GM12801 (cell line): ENCODE measurements at regions not wholly inside any gene's neighbourhood (a gene's known extent, or its start where the extent isn't known, plus 50 kb on each side); places are given as distances from the start of the nearest gene placed in this dataset.

Experiments
- TF ChIP-seq, protein P1 (sequence below): IDR thresholded peaks from one replicate; pipeline ENCODE4 v1.5.1; 2011; ENCODE audit warnings: control low read depth; ENCODE audit not compliant: insufficient read length; ENCODE audit errors: extremely low read depth

DNA sequence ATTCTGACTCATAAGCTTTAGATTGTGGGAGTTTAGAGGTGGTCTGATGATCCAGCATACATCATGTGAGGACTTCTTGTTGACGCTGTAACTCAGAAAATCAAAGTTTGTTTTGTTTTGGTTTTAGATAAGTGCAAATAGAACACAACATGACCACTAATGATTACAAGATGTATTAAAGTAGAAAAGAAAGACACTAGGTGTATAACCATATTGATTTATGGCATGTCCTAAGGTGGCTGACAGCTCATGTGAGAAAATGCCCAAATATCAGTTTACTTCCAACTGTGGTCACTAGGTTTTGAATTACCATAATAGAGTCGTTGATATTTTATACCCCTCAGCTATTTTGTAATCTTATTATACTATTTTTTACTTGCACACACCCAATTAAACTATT is 1131.4 kb upstream of the PHF14 start:
- TF ChIP-seq, protein P1, sequence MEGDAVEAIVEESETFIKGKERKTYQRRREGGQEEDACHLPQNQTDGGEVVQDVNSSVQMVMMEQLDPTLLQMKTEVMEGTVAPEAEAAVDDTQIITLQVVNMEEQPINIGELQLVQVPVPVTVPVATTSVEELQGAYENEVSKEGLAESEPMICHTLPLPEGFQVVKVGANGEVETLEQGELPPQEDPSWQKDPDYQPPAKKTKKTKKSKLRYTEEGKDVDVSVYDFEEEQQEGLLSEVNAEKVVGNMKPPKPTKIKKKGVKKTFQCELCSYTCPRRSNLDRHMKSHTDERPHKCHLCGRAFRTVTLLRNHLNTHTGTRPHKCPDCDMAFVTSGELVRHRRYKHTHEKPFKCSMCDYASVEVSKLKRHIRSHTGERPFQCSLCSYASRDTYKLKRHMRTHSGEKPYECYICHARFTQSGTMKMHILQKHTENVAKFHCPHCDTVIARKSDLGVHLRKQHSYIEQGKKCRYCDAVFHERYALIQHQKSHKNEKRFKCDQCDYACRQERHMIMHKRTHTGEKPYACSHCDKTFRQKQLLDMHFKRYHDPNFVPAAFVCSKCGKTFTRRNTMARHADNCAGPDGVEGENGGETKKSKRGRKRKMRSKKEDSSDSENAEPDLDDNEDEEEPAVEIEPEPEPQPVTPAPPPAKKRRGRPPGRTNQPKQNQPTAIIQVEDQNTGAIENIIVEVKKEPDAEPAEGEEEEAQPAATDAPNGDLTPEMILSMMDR, result no peak

DNA sequence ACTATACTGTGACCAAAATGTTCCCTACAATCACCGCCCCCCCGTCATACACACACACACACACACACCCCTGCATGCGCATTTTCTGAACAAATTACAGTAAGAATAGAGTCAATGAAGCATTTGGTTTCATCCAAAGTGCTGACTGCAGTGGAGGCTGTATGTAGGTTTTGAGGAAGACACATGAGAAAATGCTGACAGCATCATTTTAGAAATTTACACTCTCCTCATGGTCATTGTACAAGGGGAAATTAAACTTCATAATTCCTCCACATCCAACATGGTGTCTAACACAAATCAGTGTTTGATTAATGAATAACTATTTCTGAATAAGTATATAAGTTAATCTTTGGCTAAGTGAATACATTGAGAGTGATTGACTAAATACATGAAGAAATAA is 1126.8 kb upstream of the PHF14 start:
- TF ChIP-seq, protein P1, result no peak

DNA sequence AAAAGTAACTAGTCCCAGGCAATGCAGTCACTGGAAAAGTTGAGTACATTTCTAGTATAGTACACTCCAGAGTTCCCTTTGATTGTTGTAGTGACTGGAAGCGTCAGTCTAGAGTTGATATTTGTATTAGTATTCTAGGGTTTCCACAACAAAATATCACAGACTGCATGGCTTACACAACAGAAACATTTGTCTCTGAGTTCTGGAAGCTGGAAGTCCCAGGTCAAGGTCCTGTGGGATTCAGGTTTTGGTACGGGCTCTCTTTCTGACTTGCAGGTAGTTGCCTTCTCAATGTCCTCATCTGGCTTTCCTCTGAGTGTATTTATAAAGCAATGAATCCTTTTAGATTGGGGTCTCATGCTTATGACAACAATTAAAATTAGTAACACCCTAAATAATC is 1119.1 kb upstream of the PHF14 start:
- TF ChIP-seq, protein P1, result no peak

DNA sequence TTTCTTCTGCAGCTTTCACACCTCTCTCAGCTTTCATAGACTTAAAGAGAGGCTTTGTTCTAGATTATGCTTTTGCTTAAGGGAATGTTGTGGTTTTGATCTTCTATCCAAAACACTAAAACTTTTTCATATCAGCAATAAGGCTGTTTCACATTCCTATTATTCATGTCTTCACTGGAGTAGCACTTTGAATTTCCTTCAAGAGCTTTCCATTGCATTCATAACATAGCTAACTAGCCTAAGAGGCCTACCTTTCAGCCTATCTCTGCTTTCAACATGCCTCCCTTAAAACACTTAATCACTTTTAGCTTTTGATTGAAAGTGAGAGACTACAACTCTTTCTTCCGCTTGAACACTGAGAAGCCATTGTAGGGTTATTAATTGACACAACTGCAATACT is 1117.0 kb upstream of the PHF14 start:
- TF ChIP-seq, protein P1, result no peak

DNA sequence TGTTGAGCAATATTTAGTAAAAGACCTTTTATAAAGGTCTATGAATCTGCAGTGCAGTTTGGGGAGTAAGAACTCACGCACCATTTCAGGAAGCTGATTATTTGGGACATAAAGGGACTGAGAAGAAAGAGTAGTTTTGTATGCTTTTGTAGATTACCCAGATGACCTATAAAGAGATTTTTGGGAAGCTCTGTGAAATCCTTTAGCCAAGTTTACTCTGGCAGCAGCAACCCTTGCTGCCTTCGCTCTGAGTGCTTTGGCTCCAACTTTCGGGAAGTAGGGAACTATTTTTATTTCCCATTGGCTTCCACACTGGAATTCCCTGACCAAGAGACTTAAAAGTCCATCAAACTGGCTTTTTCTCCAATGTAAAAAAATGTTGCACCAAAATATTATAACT is 1110.1 kb upstream of the PHF14 start:
- TF ChIP-seq, protein P1, result no peak

DNA sequence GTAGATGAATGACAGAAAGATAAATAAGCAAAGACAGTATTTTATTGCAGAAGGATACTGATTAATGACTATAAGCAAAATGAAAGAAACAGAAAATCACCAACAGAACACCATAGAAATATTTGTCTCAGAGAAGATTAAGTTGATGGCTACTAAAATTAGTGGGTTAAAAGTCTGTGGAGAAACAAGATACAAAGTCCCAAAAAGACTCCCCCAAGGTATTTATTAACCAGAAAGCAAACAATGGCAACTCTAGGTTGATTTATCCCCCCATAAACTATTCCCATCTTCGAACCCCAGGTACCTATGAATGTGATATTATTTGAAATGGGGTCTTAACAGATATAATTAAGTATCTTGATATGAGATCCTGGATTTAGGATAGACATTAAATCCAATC is 1104.5 kb upstream of the PHF14 start:
- TF ChIP-seq, protein P1, result no peak

DNA sequence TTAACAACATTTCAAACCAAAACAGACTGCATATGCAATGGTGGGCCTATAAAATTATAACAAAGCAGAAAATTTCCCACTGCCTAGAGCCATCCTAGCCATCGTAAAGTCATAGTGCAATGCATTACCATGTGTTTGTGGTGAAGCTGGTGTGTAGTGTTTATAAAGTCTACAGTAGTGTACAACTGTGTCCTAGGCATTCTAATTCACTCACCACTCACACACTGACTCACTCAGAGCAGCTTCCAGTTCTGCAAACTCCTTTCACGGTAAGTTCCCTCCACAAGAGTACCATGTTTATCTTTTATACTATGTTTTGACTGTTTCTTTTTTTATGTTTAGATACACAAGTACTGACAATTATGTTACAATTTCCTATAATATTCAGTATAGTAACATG is 1104.1 kb upstream of the PHF14 start:
- TF ChIP-seq, protein P1, result no peak

DNA sequence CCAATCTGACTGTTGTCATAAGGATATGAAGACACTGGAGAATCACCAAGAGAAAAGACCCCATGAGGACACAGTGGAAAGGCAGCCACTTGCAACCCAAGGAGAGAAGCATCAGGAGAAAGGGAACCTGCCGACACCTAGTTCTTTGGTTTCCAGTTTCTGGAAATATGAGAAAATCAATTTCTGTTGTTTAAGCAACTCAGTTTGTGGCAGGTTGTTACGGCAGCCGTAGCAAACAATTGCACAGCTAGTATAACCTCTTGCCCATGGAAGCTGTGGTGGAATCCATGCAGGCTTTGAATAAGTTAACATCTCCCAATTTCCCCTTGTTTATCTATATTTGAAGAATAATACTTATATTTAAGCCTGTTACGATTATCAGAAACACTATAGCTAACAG is 1103.0 kb upstream of the PHF14 start:
- TF ChIP-seq, protein P1, result no peak
